ENCODE measurements at regions not wholly inside any gene's neighbourhood (a gene's known extent, or its start where the extent isn't known, plus 50 kb on each side); places are given as distances from the start of the nearest gene placed in this dataset.

- TF ChIP-seq, protein P1, sequence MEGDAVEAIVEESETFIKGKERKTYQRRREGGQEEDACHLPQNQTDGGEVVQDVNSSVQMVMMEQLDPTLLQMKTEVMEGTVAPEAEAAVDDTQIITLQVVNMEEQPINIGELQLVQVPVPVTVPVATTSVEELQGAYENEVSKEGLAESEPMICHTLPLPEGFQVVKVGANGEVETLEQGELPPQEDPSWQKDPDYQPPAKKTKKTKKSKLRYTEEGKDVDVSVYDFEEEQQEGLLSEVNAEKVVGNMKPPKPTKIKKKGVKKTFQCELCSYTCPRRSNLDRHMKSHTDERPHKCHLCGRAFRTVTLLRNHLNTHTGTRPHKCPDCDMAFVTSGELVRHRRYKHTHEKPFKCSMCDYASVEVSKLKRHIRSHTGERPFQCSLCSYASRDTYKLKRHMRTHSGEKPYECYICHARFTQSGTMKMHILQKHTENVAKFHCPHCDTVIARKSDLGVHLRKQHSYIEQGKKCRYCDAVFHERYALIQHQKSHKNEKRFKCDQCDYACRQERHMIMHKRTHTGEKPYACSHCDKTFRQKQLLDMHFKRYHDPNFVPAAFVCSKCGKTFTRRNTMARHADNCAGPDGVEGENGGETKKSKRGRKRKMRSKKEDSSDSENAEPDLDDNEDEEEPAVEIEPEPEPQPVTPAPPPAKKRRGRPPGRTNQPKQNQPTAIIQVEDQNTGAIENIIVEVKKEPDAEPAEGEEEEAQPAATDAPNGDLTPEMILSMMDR (IDR thresholded peaks at IDR 0.05; ENCODE audit: low read length): no peak
- TF ChIP-seq EZH2 (IDR thresholded peaks at IDR 0.05; ENCODE audit: borderline replicate concordance, low read length): no peak
Observed at GRCh38 chr5:158140120-158140731, 281.3 kb upstream of the CLINT1 start.
